K562 (cell line): ENCODE measurements at regions not wholly inside any gene's neighbourhood (a gene's known extent, or its start where the extent isn't known, plus 50 kb on each side); places are given as distances from the start of the nearest gene placed in this dataset.

ENCODE experiments used
- ATAC-seq: fragments of 200-7000 bp; cut with Tn5 transposase; 3 replicates; pipeline ENCODE4 v1.9.1; 2020; ENCODE audit warnings: moderate library complexity
- BruUV-seq: library from RNA; stranded (reverse); fragments of 400-500 nt; replicated peaks from 2 replicates; lab custom pipeline; 2021; lab: Mats Ljungman, UMichigan
- CTCF ChIA-PET: fragments of 300-600 bp; formaldehyde crosslinking; extraction: SDS; loops from one replicate; lab custom pipeline; 2021; ENCODE audit warnings: low intra/inter-chr PET ratio; lab: Yijun Ruan, JAX
- POLR2A ChIA-PET: fragments of 300-600, 350-650 bp; sonication (Branson Sonifier 250); formaldehyde crosslinking; extraction: SDS; loops from one replicate; lab custom pipeline; 2021; ENCODE audit warnings: antibody characterized with exemption, inconsistent platforms; lab: Yijun Ruan, JAX
- DNase-seq, 4 experiments: peaks; one replicate each; pipeline versions ENCODE4 v3.0.0 to v3.0.0-alpha.2; 2011 to 2018; ENCODE audit warnings: low spot score in 3 of 4, mixed read lengths in 3 of 4; ENCODE audit errors: extremely low read depth in 1 of 4
- FAIRE-seq: peaks from 2 replicates; lab custom pipeline; 2011; peaks lifted over from hg19 to GRCh38; lab: Jason Lieb, UNC
- H2AFZ ChIP-seq: 2 replicates; pipeline ENCODE4 v1.6.0; 2011; ENCODE audit warnings: low read depth, low read length, control low read depth, inconsistent platforms
- H3K27ac ChIP-seq: fragments of 200-600 bp; 3 replicates; pipeline ENCODE4 v1.8.0; 2011; ENCODE audit warnings: low read depth, mild to moderate bottlenecking, control low read depth, inconsistent platforms, low read length, moderate library complexity, mixed read lengths; ENCODE audit errors: extremely low read depth
- H3K27me3 ChIP-seq, 2 experiments: fragments of 300-600 bp in 1 of 2; 2 replicates in 1 of 2; 3 replicates in 1 of 2; pipeline versions ENCODE4 v1.6.0 to v1.8.0; 2011; ENCODE audit warnings: inconsistent platforms in 2 of 2, low read length in 2 of 2, mild to moderate bottlenecking in 1 of 2, mixed read lengths in 1 of 2, moderate library complexity in 1 of 2; ENCODE audit not compliant: control insufficient read depth in 2 of 2, insufficient read depth in 2 of 2
- H3K36me3 ChIP-seq: fragments of 300-600 bp; 3 replicates; pipeline ENCODE4 v1.8.0; 2011; ENCODE audit warnings: mild to moderate bottlenecking, low read length, inconsistent platforms; ENCODE audit not compliant: control insufficient read depth, insufficient read depth
- H3K4me1 ChIP-seq, 2 experiments: fragments of 200-600 bp in 1 of 2; replicated peaks in 1 of 2; 2 replicates in 1 of 2; 3 replicates in 1 of 2; pipeline versions ENCODE4 v1.5.1 to v1.8.0; 2011; ENCODE audit warnings: inconsistent platforms in 2 of 2, low read length in 2 of 2, mild to moderate bottlenecking in 1 of 2, mixed read lengths in 1 of 2, moderate library complexity in 1 of 2; ENCODE audit not compliant: control insufficient read depth in 2 of 2, insufficient read depth in 2 of 2
- H3K4me2 ChIP-seq: 2 replicates; pipeline ENCODE4 v1.6.1; 2011; ENCODE audit warnings: low read length, control low read depth, inconsistent platforms, mixed read lengths; ENCODE audit not compliant: insufficient read depth
- H3K4me3 ChIP-seq: fragments of 200-600 bp; sonication (generic), shearing (Covaris generic); 2 replicates; pipeline ENCODE4 v1.5.1; 2016; ENCODE audit warnings: control low read depth, inconsistent platforms
- H3K79me2 ChIP-seq: fragments of 200-600 bp; 3 replicates; pipeline ENCODE4 v1.8.0; 2011; ENCODE audit warnings: low read length, inconsistent platforms; ENCODE audit not compliant: control insufficient read depth, insufficient read depth
- H3K9ac ChIP-seq, 2 experiments: 2 replicates each; pipeline versions ENCODE4 v1.6.0 to v1.6.1; 2011; ENCODE audit warnings: low read depth in 2 of 2, low read length in 2 of 2, control low read depth in 1 of 2, inconsistent platforms in 1 of 2, mild to moderate bottlenecking in 1 of 2, mixed read lengths in 1 of 2; ENCODE audit not compliant: insufficient read depth in 1 of 2
- H3K9me1 ChIP-seq: one replicate; pipeline ENCODE4 v1.6.0; 2011; ENCODE audit warnings: inconsistent platforms, mild to moderate bottlenecking, low read length, moderate library complexity; ENCODE audit not compliant: control insufficient read depth, insufficient read depth
- H3K9me3 ChIP-seq: replicated peaks from 2 replicates; pipeline ENCODE4 v1.5.1; 2011; ENCODE audit warnings: low read depth, low read length, inconsistent platforms; ENCODE audit not compliant: control insufficient read depth, insufficient read depth
- H4K20me1 ChIP-seq: replicated peaks from 2 replicates; pipeline ENCODE4 v1.6.1; 2011; ENCODE audit warnings: low read length, inconsistent platforms, mixed read lengths; ENCODE audit not compliant: control insufficient read depth, insufficient read depth
- CBFA2T3 ChIP-seq: fragments of 450-650 bp; IDR thresholded peaks from 2 replicates; pipeline ENCODE4 v1.6.1; 2017
- DMBX1 ChIP-seq: fragments of 250-450 bp; sonication (Bioruptor Pico); IDR thresholded peaks from 2 replicates; pipeline ENCODE4 v1.8.0; 2022; ENCODE audit warnings: inconsistent platforms, mild to moderate bottlenecking, moderate library complexity, borderline replicate concordance
- FOXJ3 ChIP-seq: sonication (generic); formaldehyde crosslinking; IDR thresholded peaks from 2 replicates; pipeline ENCODE4 v1.4.0; 2020; ENCODE audit warnings: mild to moderate bottlenecking, missing genetic modification reagents
- HNRNPK ChIP-seq: fragments of 200-400 bp; formaldehyde crosslinking; IDR thresholded peaks from one replicate; pipeline ENCODE4 v1.6.1; 2018; ENCODE audit warnings: mild to moderate bottlenecking, low read depth, low read length; ENCODE audit not compliant: poor library complexity, severe bottlenecking
- MYBL2 ChIP-seq, 2 experiments: fragments of 450-650 bp in 1 of 2; sonication (generic) in 1 of 2; formaldehyde crosslinking in 1 of 2; IDR thresholded peaks; 2 replicates each; pipeline versions ENCODE4 v1.6.1 to v1.8.1; 2017 to 2022; ENCODE audit warnings: borderline replicate concordance in 1 of 2, inconsistent platforms in 1 of 2, low read depth in 1 of 2, mild to moderate bottlenecking in 1 of 2, missing genetic modification reagents in 1 of 2, moderate library complexity in 1 of 2
- RBM14 ChIP-seq: fragments of 200-400 bp; formaldehyde crosslinking; IDR thresholded peaks from 2 replicates; pipeline ENCODE4 v1.6.1; 2018; ENCODE audit warnings: low read depth, mild to moderate bottlenecking, low read length, moderate library complexity, borderline replicate concordance; ENCODE audit not compliant: insufficient read depth
- RBM15 ChIP-seq: fragments of 200-400 bp; formaldehyde crosslinking; IDR thresholded peaks from 2 replicates; pipeline ENCODE4 v1.6.1; 2018; ENCODE audit warnings: mild to moderate bottlenecking, low read length, moderate library complexity; ENCODE audit not compliant: insufficient read depth
- RBM39 ChIP-seq: fragments of 200-400 bp; formaldehyde crosslinking; optimal IDR thresholded peaks from 2 replicates; pipeline ENCODE3; 2018; ENCODE audit warnings: low read depth, low read length
- SRSF1 ChIP-seq: fragments of 200-400 bp; formaldehyde crosslinking; IDR thresholded peaks from 2 replicates; pipeline ENCODE4 v1.6.1; 2017; ENCODE audit warnings: mild to moderate bottlenecking, low read depth, low read length, moderate library complexity
- TRIM25 ChIP-seq: fragments of 450-650 bp; IDR thresholded peaks from 2 replicates; pipeline ENCODE4 v1.7.0; 2016; ENCODE audit warnings: borderline replicate concordance
- XRCC3 ChIP-seq: fragments of 450-650 bp; IDR thresholded peaks from 2 replicates; pipeline ENCODE4 v1.6.1; 2017; ENCODE audit warnings: mild to moderate bottlenecking, moderate library complexity
- ZNF347 ChIP-seq: fragments of 450-650 bp; formaldehyde crosslinking; IDR thresholded peaks from 2 replicates; pipeline ENCODE4 v1.4.0; 2020; ENCODE audit warnings: low read depth, mild to moderate bottlenecking, moderate library complexity
- ZNF395 ChIP-seq: fragments of 200-800 bp; sonication (Bioruptor generic); IDR thresholded peaks from 2 replicates; pipeline ENCODE4 v1.6.1; 2017; ENCODE audit warnings: missing genetic modification characterization, missing compliant biosample characterization
- ZNF592 ChIP-seq: fragments of 450-650 bp; IDR thresholded peaks from 2 replicates; pipeline ENCODE4 v1.6.1; 2017; ENCODE audit warnings: antibody characterized with exemption, mild to moderate bottlenecking
- WGBS: fragments of 100-300 bp; shearing (Covaris generic); methylation state at CpG from one replicate; pipeline ENCODE4 v1.1.6; 2016; ENCODE audit warnings: low coverage, mixed read lengths; ENCODE audit not compliant: insufficient coverage; ENCODE audit errors: missing lambda C conversion rate; 5-methylcytosine and 5-hydroxymethylcytosine counted together
- in situ Hi-C: fragments of 300-500 bp; cut with MboI; formaldehyde crosslinking; loops from 4 replicates; pipeline ENCODE4 v1.15.0; 2018; ENCODE audit warnings: inconsistent platforms, mixed read lengths
- intact Hi-C: fragments of 100-400 bp; cut with micrococcal nuclease; formaldehyde crosslinking; loops from 2 replicates; pipeline ENCODE4 v1.14.2; 2022

- FAIRE-seq (no peak), DNase-seq (no peak), ATAC-seq (no peak)
- Histone ChIP-seq H3K9me1 (no peaks in the 10 kb centered on the region), H3K4me1 (no peaks in the 10 kb centered on the region), H4K20me1 (no peaks in the 10 kb centered on the region), H3K27ac (no peak overlapping the region), H3K27me3 (no peaks in the 10 kb centered on the region), H3K9me3 (no peaks in the 10 kb centered on the region), H3K79me2 (no peaks in the 10 kb centered on the region), H3K9ac (no peak overlapping the region), H3K4me2 (no peak overlapping the region), H3K36me3 (no peaks in the 10 kb centered on the region), H2AFZ (no peak overlapping the region), H3K4me3 (no peak overlapping the region)
- ChIA-PET POLR2A (no interaction called here), CTCF (no interaction called here)
- BruUV-seq = no TSS peak
- WGBS = 6% methylated on average over 1 of the region's 1 CpG
- intact Hi-C loops (no loop called here), in situ Hi-C loops (no loop called here)
- no peak for TF ChIP-seq SRSF1
- no peak for TF ChIP-seq HNRNPK
- no peak for TF ChIP-seq ZNF347 (CRISPR knock-in tag)
- TF ChIP-seq RBM15 = no peak
- TF ChIP-seq TRIM25 = no peak
- no peak for TF ChIP-seq CBFA2T3
- no peak for TF ChIP-seq RBM39
- no peak for TF ChIP-seq ZNF592
- no peak for TF ChIP-seq XRCC3
- TF ChIP-seq RBM14 = no peak
- no peak for TF ChIP-seq MYBL2 (IDR thresholded peaks at IDR 0.05; ENCODE audit: low read depth)
- TF ChIP-seq MYBL2 (CRISPR knock-in tag; IDR thresholded peaks at IDR 0.05; ENCODE audit: borderline replicate concordance) = no peak
- TF ChIP-seq ZNF395 (CRISPR knock-in tag) = no peak
- TF ChIP-seq DMBX1 (CRISPR knock-in tag) = no peak
- TF ChIP-seq FOXJ3 = no peak
These were observed 277.1 kb downstream of the KCNJ2 start for GRCh38 chr17:70446446-70446845.
